ENCODE measurements at regions not wholly inside any gene's neighbourhood (a gene's known extent, or its start where the extent isn't known, plus 50 kb on each side); places are given as distances from the start of the nearest gene placed in this dataset.
"Not testable (repeated sequence)": the region's sequence is repeated elsewhere in the genome, so short reads cannot be mapped to it uniquely, and the experiment has no call there.

DNA sequence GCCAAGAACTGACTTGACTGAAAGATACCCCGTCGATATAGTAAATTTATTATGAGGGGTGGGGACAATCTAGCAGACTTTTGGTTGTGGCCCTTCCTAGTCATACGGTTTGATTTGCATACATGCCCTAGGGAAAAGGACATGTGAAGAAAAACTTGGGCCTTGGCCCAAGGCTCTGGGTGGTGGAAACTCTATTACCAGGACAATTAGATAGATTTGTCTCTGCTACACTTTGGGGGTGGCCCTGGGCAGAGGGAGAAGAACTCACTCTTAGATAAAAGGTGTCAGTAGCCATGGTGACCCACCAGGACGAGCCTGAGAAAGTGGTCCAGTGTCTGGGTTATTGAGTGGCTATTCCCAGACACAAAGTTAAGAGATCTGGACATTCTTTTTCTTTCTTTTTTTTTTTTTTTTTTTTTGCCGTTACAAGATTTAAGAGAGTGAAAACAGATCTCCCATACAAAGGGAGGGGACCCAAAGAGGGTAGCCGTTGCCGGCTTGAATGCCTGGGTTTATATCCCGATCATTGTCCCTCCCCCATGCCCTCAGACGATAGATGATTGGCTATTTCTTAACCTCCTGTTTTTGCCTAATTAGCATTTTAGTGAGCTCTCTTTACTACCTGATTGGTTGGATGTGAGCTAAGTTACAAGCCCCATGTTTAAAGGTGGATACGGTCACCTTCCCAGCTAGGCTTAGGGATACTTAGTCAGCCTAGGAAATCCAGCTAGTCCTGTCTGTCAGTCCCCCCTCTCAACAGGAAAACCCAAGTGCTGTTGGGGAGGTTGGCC is 96.4 kb upstream of the SMAD3 start:
- DNase-seq, result no peak

DNA sequence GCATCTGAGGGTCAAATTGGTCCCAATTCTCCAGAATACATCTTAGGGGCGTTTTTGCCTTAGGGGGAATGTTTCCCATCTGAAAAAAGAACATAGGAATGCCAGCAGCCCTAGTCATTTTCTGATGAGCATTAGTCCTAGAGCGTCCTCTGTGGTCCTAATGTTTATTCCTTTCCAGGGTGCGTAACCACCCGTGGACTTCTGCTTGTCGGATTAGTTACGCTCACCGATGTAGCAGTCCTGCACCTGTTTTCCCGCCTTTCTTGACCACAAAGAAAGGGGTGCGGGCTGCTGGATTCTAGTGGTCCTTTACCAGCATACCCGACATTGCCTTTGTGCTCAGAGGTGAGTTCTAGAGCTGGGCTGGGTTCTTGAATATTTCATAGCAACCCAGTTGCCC is 91.3 kb upstream of the SMAD3 start:
- DNase-seq, result not testable (repeated sequence)

DNA sequence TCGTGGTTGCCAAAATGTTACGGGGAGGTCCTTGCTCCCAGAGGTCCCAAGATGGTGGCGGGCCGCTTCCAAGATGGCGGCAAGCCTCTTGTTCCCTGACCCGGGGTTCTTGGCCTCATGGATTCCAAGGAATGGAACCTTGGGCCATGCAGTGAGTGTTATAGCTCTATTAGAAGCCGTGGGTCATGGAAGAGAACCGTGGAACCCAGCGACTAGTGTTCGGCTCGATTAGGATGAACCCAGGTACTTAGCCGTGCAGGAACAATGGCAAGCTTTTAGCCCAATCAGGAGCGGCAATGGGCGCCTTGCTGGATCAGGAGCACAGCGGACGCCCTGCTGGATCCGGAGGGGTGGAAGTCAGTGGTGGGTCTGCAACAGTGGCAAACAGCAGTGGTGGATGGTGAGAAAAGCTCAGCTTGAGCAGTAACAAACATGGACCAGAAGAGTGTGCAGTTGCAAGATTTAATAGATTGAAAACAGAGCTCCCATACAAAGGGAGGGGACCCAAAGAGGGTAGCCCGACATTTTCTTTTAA is 89.2 kb upstream of the SMAD3 start:
- not testable (repeated sequence) for DNase-seq

DNA sequence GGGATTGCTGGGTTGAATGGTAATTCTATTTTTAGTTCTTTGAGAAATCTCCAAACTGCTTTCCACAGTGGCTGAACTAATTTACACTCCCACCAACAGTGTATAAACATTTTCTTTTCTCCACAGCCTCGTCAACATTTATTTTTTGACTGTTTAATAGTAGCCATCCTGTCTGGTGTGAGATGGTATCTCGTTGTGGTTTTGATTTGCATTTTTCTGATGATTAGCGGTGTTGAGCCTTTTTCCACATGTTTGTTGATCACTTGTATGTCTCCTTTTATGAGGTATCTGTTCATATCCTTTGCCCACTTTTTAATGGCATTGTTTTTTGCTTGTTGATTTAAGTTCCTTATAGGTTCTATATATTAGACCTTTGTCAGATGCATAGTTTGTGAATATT is 85.1 kb upstream of the SMAD3 start:
- not testable (repeated sequence) for DNase-seq

DNA sequence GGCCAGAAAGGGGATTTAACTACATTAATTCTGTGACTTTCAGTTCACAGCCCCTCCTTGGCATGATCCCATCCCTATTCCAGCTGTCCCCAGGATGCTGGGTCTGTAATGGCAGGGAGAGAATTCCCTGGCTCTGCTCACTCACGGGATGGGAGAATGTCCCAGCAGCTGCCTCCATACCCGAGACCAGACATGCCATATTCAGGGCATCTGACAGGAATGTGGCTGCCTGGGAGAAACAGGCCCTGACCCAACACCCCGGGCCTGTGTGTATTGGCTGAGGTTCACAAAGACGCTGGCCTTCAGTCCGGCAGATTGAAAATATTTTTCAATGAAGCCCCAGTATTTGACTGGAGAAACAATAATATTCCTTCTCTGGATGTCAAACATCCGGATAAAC is 83.6 kb upstream of the SMAD3 start:
- DNase-seq, result no peak

DNA sequence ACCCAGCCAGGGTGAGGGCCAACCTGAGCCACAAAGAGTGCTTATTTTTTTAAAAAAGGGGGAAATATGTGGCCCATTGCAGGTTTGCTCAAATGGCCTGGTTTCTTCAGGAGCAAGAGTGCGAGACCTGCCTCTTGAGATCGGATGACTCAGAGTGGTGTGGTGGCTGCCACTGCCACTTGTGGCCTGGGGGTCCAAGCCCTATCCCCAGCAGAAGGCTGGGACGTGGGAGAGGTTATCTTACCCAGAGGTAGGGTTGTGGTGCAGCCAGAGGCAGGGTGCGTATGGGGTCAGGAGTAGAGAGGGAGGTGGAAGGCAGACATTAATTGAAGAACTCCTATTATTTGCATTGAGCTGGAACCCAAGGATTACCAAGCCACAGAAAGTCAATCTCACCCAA is 83.2 kb upstream of the SMAD3 start:
- DNase-seq, result no peak

DNA sequence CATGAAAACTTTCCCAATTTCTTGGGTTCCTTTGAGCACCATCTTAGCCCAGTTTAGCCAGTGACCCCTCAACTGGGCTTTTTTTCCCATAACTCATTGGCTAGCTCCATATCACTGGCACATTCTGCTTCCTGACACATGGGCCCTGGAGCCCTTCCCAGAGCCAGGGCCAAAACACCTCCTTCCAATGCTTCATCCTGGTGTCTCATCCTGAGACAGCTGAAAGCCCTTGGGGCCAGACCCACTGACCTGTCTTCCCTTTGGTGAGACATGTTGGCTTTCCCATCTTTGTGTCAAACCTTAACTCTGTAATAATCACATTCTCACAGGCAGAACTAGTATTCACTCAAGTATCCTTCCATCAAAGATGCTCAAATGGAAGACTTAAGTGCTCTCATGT is 82.6 kb upstream of the SMAD3 start:
- DNase-seq, result no peak

DNA sequence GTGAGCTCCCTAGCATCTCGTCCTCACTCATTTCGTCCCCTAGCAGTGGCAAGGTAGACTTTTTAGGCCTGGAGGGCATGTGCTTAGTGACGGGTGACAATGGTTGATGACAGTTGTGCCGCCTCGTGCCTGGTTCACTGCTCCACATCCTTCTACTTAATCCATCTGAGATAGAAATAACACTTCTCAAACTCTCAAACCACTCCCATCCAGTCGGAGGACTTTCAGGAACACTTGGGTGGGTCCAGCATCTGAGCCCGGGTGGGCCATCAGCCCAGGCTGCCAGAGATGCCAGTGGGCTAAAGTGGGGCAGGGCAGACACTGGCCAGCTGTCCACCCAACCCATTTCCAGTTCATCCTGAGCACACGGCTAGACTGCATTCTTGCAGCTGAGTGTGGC is 79.7 kb upstream of the SMAD3 start:
- no peak for DNase-seq

DNA sequence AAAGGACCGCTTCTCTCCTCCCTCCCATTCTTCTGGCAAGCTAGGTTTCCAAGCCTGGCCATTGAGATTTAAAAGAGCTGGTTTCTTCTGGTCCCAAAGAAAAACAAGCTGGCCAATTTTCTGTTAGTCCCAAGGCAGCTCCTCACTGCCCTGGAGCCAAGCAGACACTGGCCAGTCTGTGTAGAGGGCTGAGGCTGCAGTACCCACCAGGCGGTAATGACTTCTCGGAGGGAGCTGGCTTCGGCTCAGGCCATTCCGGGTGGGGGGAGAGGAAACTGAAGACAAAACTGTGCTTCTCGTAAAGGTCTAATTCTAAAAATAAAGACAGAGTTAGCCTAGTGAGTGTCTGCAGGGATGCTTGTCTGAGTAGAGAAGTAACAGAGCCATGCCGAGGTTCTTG is 78.5 kb upstream of the SMAD3 start:
- DNase-seq, result no peak

DNA sequence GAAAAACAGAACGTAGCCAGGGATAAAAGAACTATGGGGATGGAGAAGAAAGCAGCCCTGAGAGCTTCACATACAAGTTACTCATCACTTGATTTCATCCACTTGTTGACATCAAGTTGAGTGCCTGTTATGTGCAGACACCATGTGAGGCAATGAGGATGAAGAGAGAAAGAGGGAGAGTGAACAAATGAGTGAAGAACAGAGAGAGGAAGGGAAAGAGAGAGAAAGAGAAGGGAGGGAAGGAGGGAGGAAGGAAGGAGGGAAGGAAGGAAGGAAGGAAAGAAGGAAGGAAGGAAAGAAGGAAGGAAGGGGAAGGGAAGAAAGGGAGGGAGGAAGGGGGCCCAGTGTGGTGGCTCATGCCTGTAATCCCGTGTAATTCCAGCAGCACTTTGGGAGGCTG is 72.3 kb upstream of the SMAD3 start:
- DNase-seq, result no peak

DNA sequence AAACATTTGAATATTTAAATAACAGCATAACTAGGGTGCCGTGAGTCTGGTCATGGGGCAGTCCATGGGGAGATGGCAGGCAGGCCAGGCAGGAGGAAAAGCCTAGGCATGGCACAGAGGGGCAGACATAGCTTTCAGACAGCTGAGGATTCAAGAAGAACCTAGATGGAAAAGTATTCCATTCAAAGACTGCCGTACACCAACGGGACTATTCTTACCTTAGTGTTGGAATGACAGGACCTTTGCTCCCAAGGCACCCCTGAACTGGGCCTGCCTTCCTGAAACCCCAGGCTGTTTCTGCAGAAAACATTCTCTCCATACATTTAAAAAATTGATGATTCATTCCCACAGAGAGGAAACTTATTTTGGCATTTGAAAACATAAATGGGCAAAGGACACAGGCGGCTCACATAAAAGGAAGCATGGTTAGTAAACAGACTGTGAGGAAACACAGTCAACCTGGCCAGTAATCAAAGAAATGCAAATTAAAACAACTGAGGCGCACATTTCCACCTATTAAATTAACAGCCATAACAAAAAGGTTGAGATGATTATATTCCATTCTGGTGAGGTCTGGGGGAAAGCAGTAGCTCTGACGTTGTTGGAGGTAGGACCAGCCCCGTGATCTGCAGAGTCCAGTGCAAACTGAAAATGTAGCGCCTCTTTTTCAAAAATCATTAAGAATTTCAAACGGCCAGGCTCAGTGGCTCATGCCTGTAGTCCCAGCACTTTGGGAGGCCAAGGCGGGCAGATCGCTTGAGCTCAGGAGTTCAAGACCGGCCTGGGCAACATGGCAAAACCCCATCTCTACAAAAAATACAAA is 71.3 kb upstream of the SMAD3 start:
- DNase-seq, result no peak

DNA sequence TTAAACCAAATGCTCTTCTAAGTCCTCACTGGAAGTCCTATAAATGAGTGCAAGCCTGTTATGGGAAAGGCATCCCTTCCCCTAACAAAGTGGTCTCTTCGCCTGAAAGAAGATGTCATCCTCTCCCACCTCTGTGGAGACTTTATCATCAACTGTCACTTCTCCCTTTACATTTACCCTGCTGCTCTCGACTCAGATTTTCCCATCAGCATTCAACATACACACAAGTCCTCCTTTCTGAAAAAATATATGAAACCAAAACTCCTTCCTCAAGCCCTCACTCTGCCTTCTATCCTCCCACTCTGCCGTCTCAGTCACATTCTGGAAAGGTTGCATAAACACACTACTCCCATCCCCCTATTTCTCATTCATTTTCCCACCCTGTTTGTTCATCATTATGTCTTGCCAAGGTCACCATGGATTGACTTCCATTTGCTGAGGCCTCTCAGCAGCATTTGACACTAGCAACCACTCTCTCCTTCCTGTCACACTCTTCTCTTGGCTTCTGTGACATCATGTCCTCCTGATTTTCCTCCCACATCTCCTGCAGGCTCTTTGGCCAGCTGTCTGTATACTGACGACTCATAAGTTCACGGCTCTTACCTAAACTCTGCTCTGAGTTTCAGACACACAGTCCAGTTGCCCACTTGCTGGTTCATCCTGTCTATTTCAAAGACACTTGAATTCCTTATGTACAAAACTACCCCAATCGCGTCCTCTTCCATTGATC is 70.3 kb upstream of the SMAD3 start:
- DNase-seq, result no peak

DNA sequence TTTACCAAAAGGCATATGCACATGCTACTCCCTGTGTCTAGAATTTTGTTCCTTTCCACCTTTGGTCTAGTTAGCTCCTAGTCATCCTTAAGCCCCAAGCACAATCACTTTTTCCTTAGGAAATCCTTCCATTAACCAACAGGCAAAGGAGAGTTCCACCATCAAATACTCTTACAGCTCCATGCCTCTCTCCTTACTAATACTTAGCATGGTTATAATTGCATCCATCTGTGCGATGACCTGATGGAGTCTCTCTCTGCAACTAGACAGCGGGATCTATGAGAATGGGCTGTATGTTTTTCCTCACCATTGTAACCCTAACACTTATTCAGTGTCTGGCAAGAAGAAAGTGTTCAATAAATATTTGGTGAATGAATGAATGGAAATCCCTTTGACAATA is 69.3 kb upstream of the SMAD3 start:
- no peak for DNase-seq

DNA sequence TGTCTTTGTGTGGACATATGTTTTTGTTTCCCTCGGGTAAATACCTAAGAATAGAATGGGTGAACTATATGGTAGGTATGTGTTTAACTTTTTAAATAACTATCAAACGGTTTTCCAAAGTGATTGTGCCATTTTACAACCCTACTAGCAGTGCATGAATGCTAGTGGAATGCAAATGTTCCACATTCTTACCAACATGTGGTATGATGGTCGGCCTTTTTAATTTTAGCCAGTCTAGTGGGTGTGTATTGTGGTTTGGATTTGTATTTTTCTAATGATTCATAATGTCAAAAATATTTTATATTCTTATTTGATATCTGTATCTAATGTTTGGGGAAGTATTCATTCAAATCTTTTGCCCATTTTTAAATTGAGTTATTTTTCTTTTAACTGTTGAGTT is 68.2 kb upstream of the SMAD3 start:
- DNase-seq, result no peak

DNA sequence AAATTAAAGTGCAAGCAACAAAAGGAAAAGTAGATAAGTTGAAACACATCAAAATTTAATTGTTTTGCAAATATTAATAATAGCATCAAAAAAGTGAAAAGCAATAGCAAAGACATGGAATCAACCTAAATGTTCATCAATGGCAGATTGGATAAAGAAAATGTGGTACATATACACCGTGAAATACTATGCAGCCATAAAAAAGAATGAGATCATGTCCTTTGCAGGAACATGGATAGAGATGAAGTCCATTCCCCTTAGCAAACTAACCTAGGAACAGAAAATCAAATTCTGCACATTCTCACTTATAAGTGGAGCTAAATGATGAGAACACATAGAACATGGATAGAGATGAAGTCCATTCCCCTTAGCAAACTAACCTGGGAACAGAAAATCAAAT is 67.2 kb upstream of the SMAD3 start:
- not testable (repeated sequence) for DNase-seq

DNA sequence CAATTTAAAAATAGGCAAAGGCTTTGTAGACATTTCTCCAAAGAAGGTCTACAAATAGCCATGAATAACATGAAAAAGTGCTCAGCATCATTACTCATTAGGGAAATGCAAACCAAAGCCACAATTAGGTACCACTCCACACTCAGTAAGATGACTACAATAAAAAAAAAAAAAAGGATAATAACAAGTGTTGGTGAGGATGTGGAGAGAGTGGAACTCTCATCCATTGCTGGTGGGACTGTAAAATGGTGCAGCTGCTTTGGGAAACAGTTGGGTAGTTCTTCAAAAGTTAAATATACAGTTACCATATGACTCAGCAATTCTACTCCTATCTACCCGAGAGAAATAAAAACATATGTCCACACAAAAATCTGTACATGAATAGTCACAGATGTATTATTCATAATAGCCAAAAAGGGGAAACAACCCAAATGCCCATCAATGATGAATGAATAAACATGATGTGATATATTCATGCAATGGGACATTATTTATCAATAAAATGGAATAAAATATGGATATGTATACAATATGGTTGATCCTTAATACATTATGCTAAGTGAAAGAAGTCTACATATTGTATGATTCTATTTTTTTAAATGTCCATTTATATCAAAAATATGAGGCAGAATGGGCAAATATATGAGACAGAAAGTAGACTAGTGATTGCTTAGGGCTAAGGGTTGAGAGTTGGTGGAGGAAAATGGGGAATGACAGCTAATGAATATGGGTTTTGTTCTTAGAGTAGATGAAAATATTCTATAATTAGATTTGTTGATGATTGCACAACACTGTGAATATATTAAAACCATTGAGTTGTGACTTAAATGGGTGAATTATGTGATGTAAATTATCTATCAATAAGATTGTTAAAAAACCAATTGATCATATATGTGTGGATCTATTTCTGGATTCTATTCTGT is 66.1 kb upstream of the SMAD3 start:
- no peak for DNase-seq

DNA sequence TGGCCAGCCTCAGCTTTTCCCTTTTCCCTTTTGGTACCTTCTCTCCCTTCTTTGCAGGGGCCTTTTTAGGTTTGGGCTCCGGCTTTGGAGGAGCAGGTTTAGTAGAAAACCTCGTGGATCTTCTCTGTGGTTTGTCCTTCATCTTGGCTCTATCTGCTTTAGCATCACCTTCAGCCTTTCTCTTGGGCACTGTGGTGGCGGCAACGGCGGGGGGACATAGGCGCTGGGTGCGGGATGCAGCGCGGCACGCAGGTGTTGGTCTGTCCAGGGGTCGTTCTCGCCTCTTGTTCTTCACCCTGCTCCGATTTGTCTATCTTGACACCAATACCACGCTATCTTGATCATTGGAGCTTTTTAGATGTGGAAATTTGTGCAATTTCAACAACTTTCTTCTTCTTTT is 64.5 kb upstream of the SMAD3 start:
- no peak for DNase-seq

DNA sequence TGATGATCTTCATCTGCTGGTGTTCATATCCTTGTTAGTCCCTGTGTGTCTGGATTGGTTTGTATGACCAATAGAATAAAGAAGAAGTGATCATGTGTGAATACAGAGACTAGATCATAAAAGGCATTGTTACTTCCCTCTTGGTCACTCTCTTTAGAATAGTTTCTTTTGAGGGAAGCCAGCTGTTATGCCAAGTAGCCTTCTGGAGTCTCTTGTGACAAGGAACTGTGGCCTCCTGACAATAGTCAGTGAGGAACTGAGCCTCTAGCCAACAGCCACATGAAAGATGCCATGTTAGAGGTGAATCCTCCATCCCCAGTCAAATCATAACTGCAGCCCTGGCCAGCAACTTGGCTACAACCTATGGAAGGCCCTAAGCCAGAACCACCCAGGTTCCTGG is 63.0 kb upstream of the SMAD3 start:
- DNase-seq, result no peak

DNA sequence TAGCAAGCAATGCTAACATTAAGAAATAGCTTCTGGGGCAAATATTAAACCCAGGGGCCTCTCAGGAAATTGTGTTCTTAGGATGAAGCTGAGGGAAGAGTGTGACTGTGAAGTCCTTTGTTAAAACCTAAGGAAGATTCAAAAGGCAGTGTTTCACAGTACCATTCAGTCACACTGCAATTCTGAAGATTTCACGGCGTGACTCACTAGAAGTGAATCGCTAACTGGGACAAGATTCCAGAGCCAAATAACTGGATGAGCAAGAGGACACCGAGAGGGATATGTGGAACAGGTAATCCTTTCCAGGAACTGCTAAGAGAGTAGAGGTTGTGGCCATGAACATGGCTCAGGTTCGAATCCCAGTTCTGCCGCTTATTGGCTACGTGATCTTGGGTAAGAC is 61.8 kb upstream of the SMAD3 start:
- DNase-seq, result no peak

DNA sequence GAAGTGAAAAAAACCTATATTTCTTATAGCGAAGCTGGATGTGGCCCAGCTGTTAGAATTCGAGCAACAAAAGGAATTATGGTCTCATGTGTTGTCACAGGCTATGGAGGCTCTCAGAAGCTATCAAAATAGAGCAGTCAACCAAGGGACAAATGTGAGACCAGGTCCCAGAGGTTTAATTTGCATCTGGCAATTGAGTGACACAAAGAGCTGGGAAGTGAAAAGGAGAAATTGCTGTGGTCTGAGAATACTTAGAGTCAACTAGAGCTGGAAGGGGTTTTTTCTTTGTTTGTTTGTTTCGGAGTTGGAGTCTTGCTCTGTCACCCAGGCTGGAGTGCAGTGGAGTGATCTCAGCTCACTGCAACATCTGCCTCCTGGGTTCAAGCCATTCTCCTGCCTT is 61.3 kb upstream of the SMAD3 start:
- DNase-seq, result no peak

DNA sequence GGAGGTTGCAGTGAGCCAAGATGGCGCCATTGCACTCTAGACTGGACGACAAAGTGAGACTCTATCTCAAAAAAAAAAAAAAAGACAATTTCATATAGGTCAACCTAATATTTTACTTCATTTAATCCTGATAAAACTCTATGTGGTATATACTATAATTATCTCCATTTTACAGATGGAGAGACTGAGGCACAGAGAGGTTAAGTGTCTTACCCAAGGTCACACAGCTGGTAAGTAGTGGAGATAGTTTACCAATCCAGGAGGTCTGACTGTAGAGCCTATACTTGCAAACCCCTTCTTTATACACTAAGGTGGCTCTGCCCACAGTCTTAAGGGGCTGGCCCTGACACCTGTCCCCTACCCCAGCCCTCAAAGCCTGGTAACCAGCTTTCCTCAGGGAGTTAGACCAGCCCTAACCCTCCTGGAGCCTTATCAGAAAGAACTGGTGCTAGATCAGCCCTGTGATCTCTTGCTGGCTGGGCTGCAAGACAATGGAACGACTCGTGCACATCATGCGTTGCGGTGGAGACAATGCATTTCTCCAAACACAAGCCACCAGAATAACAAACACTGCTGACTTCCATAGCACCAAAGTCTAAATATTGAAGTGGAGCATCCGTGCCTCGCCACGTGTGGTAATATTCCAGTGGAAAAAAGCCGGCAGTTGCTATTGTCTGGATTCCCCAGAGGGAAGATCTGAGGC is 60.0 kb upstream of the SMAD3 start:
- no peak for DNase-seq
